Heart left ventricle (tissue), 16 donors: ENCODE measurements at regions not wholly inside any gene's neighbourhood (a gene's known extent, or its start where the extent isn't known, plus 50 kb on each side); places are given as distances from the start of the nearest gene placed in this dataset.

Source experiments
- ATAC-seq, 4 donors: fragments of 200-7000 bp; cut with Tn5 transposase; one replicate each; pipeline ENCODE4 v1.9.1; 2020 to 2022; ENCODE audit warnings: moderate library complexity in 4 of 4, mild to moderate bottlenecking in 3 of 4, moderate number of reproducible peaks in 1 of 4
- DNase-seq, 5 donors: peaks; one replicate each; pipeline ENCODE4 v3.0.0-alpha.2; 2020
- H3K27ac ChIP-seq, 12 donors: fragments of 200-600 bp; sonication (generic) in 4 of 12; one replicate each; pipeline versions ENCODE4 v1.5.0 to v1.8.0; 2016 to 2022; ENCODE audit warnings: mild to moderate bottlenecking in 2 of 12
- H3K27me3 ChIP-seq, 9 donors: fragments of 200-600 bp; sonication (generic) in 2 of 9; one replicate each; pipeline versions ENCODE4 v1.5.1 to v1.8.0; 2016 to 2022; ENCODE audit warnings: mild to moderate bottlenecking in 3 of 9
- H3K36me3 ChIP-seq, 9 donors: fragments of 200-600 bp; sonication (generic) in 2 of 9; one replicate each; pipeline versions ENCODE4 v1.5.0 to v1.8.0; 2018 to 2022; ENCODE audit warnings: mild to moderate bottlenecking in 2 of 9
- H3K4me1 ChIP-seq, 12 donors: fragments of 200-600 bp; sonication (generic) in 4 of 12; one replicate each; pipeline versions ENCODE4 v1.5.0 to v1.8.0; 2016 to 2022; ENCODE audit warnings: mild to moderate bottlenecking in 3 of 12
- H3K4me3 ChIP-seq, 12 donors: fragments of 200-600 bp; sonication (generic) in 4 of 12; one replicate each; pipeline versions ENCODE4 v1.5.0 to v1.8.0; 2017 to 2022; ENCODE audit warnings: mild to moderate bottlenecking in 9 of 12, moderate library complexity in 4 of 12
- H3K9me3 ChIP-seq, 12 donors: fragments of 200-600 bp; sonication (generic) in 4 of 12; one replicate each; pipeline versions ENCODE4 v1.5.0 to v1.8.0; 2016 to 2022; ENCODE audit warnings: mild to moderate bottlenecking in 1 of 12
- POLR2A ChIP-seq, 2 donors: fragments of 450-650 bp; IDR thresholded peaks; one replicate each; pipeline ENCODE4 v1.6.1; 2017; ENCODE audit warnings: antibody characterized with exemption in 2 of 2, mild to moderate bottlenecking in 2 of 2, moderate library complexity in 2 of 2
- WGBS, 4 donors: extraction: QIAGEN DNeasy Blood & Tissue Kit in 2 of 4; methylation state at CpG; one replicate each; pipeline versions ENCODE4 v1.1.5 to v1.1.7; 2013 to 2018; 5-methylcytosine and 5-hydroxymethylcytosine counted together
- intact Hi-C, 10 donors: fragments of 100-400 bp; cut with DNase I; formaldehyde crosslinking; loops; one replicate each; pipeline versions ENCODE4 v1.11.1 to v1.14.2; 2022
- TF ChIP-seq, protein P1 (sequence below), 12 donors: fragments of 200-600 bp; sonication (generic) in 4 of 12; IDR thresholded peaks; one replicate each; pipeline versions ENCODE4 v1.5.0 to v1.8.0; 2018 to 2022; ENCODE audit warnings: antibody characterized with exemption in 12 of 12, mild to moderate bottlenecking in 5 of 12
- donor health status: ischemic (EF 13 %, LVEDD 7.1; RV severe dilation, severe dysfunction).
- donor health status: healthy with polysubstance abuse.
- donor health status: DM: no; HTN: yes; CAD: no.
- donor health status: DM: no; HTN: no; CAD: no.
- donor health status: ischemic (EF 25% LVEDD 6.9; RV normal size, moderate dysfunction).
- donor health status: ischemic (EF 25% LVEDD 5.7; RV mildly dilated, moderate dysfunction).
- donor health status: healthy.
- donor health status: DM: yes; HTN: yes; CAD: no.
- donor health status: ischemic (EF 35%, LVEDD 5.7; RV mildly dilated, moderate dysfunction).
- donor health status: nonischemic (EF 11% LVEDD 7.7; RV severe dilation, severe dysfunction).
- donor health status: DM: yes; HTN: yes; CAD: no.
- donor health status: PGD.
- donor health status: ischemic (EF 29% LVEDD 5.4; RV normal size, mild dysfunction).
- donor health status: nonischemic (EF 23%, LVEDD 6.1; RV moderate dilation, normal function).

DNA sequence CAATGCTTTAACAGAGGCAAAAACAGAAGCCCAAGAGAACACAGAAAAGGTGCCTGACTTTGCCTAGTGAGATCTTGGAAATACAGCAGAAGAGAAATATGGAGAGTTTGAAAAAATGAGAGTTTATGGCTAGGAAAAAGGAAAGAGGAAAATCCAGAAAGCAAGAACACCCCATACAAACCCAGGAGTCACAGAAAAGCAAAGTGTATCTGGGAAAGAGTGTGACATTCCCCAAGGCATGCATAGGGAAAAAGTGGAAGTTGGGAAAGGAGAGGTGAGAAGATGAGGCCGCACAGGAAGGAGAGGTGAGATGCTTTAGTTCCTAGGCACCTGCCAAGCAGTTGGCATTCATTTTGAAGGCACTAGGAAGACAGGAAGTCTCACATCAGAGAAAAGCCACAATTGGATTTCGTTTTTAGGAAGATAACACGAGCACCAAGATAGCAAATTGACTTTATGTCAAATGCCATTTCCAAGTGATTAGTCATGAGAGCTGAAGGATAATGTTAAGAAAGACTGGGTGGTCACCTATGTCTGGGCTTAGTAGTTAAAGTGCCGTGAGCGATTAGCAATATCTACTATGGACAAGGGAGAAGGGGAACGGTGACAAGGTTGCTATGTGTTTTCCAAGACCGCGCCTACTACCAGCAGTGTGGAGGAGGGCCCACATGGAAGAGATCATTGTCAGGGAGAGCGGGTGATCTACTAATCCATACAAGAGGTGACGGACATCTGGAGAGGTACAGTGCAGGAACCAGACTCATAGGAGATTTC lies 224.1 kb upstream of the PARD3B start:
- 65 to 73% (median 67%) methylated on average over 10 of the region's 10 CpGs for whole genome bisulfite sequencing, 4 donors
- peak overlapping the region in 8 of 12 donors; percentile 37 to 79 (median 63) for H3K27ac ChIP-seq

DNA sequence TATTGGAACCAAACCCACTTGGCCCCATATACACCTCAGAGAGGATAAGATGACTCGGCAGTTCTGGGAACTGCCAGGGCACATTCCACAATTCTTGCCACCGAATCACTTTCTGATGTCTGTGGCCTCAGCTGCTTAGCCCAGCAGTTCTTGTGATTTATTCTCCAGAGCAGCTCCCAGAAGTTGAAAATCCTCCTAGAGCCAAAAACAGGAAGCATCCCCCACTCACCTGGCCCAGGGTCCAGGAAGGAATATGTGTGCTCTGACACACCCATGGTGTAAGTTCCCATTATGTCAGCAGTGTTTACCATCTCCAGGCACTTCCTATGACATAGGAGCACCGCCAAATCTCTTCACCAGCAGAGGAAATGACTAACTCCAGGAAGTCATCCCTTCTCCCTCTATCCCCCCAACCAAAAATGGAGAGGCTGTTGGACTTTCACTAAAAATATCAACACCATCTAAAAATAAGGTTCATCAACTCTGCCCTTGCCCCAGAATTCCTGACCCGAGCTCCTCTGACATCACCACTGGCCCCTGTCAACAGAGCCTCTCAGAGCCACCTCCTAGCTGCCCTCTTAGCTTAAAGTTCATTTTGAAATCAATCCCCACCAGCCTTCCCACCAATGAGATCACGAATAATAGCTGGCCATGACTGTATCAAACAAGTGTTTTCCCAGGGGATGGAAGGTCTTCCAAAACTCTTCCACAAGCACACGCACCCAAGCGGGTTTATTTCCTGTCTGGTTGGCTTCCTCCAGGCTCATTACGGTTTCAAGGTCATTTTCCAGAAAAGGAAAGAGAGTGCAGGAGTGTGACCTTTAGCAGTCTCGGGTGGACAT lies 223.1 kb upstream of the PARD3B start:
- intact Hi-C loops, result loop anchor here in 8 of 10 donors (5.0 to 10.0 kb wide), 8 partner anchors 60 to 1833 kb away; partner anchors contain the start of genes EEF1B2 (in 1 of the 8) and NDUFS1 (in 1 of the 8)
- no peak overlapping the region for H3K4me3 ChIP-seq
- peak in 4 of 5 donors; percentile 33 to 57 (median 52) for DNase-seq
- H3K36me3 ChIP-seq, result no peaks in the 10 kb centered on the region
- TF ChIP-seq, protein P1, sequence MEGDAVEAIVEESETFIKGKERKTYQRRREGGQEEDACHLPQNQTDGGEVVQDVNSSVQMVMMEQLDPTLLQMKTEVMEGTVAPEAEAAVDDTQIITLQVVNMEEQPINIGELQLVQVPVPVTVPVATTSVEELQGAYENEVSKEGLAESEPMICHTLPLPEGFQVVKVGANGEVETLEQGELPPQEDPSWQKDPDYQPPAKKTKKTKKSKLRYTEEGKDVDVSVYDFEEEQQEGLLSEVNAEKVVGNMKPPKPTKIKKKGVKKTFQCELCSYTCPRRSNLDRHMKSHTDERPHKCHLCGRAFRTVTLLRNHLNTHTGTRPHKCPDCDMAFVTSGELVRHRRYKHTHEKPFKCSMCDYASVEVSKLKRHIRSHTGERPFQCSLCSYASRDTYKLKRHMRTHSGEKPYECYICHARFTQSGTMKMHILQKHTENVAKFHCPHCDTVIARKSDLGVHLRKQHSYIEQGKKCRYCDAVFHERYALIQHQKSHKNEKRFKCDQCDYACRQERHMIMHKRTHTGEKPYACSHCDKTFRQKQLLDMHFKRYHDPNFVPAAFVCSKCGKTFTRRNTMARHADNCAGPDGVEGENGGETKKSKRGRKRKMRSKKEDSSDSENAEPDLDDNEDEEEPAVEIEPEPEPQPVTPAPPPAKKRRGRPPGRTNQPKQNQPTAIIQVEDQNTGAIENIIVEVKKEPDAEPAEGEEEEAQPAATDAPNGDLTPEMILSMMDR (IDR thresholded peaks at IDR 0.05), result no peak
- no peak for TF ChIP-seq POLR2A (IDR thresholded peaks at IDR 0.05)
- no peaks in the 10 kb centered on the region for H3K27me3 ChIP-seq
- H3K27ac ChIP-seq, result peak overlapping the region in 10 of 12 donors; percentile 1 to 79 (median 58)
- peak; percentile 65 to 94 (median 81) for ATAC-seq
- no peaks in the 10 kb centered on the region for H3K9me3 ChIP-seq
- WGBS, 4 donors, result 43 to 53% (median 50%) methylated on average over 9 of the region's 9 CpGs
- H3K4me1 ChIP-seq, result peaks cover 0 to 18% (median 7%) of the 10 kb centered on the region in 12 donors

More for the DNA sequence above, 224.1 kb upstream of the PARD3B start:
- no peak for TF ChIP-seq POLR2A (IDR thresholded peaks at IDR 0.05)
- TF ChIP-seq, protein P1 (IDR thresholded peaks at IDR 0.05), result no peak
- no peak overlapping the region for H3K4me3 ChIP-seq
- H3K4me1 ChIP-seq, result peaks cover 0 to 18% (median 7%) of the 10 kb centered on the region in 12 donors
- DNase-seq (no peak), ATAC-seq (peak in 1 of 4 donors; percentile 25)
- H3K9me3 ChIP-seq, result no peaks in the 10 kb centered on the region
- H3K27me3 ChIP-seq, result no peaks in the 10 kb centered on the region
- H3K36me3 ChIP-seq, result no peaks in the 10 kb centered on the region
- intact Hi-C loops, result loop anchor here in 8 of 10 donors (5.0 to 10.0 kb wide), 8 partner anchors 59 to 1834 kb away; partner anchors contain the start of genes EEF1B2 (in 1 of the 8) and NDUFS1 (in 1 of the 8)

DNA sequence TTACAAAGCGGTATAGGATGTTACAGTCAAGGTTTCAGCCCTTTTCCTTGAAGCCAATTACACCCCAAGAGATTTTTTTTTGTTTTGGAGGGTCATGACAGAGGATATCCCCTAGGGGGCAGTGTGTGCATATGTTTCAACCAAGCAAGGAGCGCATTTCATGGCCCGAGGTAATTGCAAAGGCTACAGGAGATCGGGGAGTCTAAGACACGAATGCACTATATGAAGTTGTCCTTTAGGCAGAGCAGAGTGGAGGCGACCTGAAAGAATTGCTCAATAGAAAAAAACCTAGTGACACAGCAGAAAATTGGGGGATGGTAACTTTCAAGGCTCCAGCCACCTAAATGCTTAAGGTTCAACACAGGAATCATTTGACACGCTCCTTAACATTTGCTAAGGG lies 219.8 kb upstream of the PARD3B start:
- DNase-seq (peak in 4 of 5 donors; percentile 49 to 66 (median 56)), ATAC-seq (peak; percentile 28 to 70 (median 46))
- H3K9me3 ChIP-seq, result no peaks in the 10 kb centered on the region
- no peaks in the 10 kb centered on the region for H3K27me3 ChIP-seq
- H3K4me1 ChIP-seq, result peaks cover 0 to 18% (median 7%) of the 10 kb centered on the region in 12 donors
- H3K4me3 ChIP-seq, result no peak overlapping the region
- intact Hi-C loops, result loop anchor here (1.0 to 10.0 kb wide), 14 partner anchors 367 to 1829 kb away; partner anchors contain the start of genes EEF1B2 (in 1 of the 10), NDUFS1 (in 1 of the 10) and NRP2 (in 1 of the 10)
- H3K36me3 ChIP-seq, result no peaks in the 10 kb centered on the region
- WGBS, 4 donors, result 15 to 16% (median 16%) methylated on average over 7 of the region's 7 CpGs
- H3K27ac ChIP-seq, result no peak overlapping the region
- TF ChIP-seq POLR2A (IDR thresholded peaks at IDR 0.05), result no peak
- TF ChIP-seq, protein P1 (IDR thresholded peaks at IDR 0.05), result peak; percentile 76 to 93 (median 88)
